Thoracic aorta (tissue), 2 donors: ENCODE measurements at regions not wholly inside any gene's neighbourhood (a gene's known extent, or its start where the extent isn't known, plus 50 kb on each side); places are given as distances from the start of the nearest gene placed in this dataset.
"Not testable (repeated sequence)": the region's sequence is repeated elsewhere in the genome, so short reads cannot be mapped to it uniquely, and the experiment has no call there.

ENCODE experiments used
- ATAC-seq: fragments of 150-250 bp; one replicate; pipeline ENCODE4 v1.8.0; 2017; ENCODE audit warnings: low read depth; ENCODE audit not compliant: insufficient number of reproducible peaks, low FRiP score
- DNase-seq: peaks from one replicate; pipeline ENCODE4 v3.0.0-alpha.2; 2020; ENCODE audit warnings: low spot score
- H3K27ac ChIP-seq, 2 donors: fragments of 200-600 bp; sonication (generic); 1 replicate in 1 of 2; 2 replicates in 1 of 2; pipeline ENCODE4 v1.5.1; 2016; ENCODE audit warnings: mild to moderate bottlenecking in 2 of 2, moderate library complexity in 2 of 2
- H3K27me3 ChIP-seq: fragments of 200-600 bp; sonication (generic); replicated peaks from 2 replicates; pipeline ENCODE4 v1.6.0; 2016; ENCODE audit warnings: mild to moderate bottlenecking; ENCODE audit not compliant: insufficient read depth
- H3K36me3 ChIP-seq: fragments of 200-600 bp; sonication (generic); one replicate; pipeline ENCODE4 v1.5.1; 2016
- H3K4me1 ChIP-seq, 2 donors: fragments of 200-600 bp; sonication (generic); 1 replicate in 1 of 2; 2 replicates in 1 of 2; pipeline versions ENCODE4 v1.5.1 to v1.6.0; 2016; ENCODE audit warnings: low read depth in 2 of 2, mild to moderate bottlenecking in 1 of 2; ENCODE audit not compliant: control insufficient read depth in 1 of 2
- H3K4me3 ChIP-seq: fragments of 200-600 bp; sonication (generic); 2 replicates; pipeline ENCODE4 v1.5.1; 2016; ENCODE audit warnings: mild to moderate bottlenecking
- H3K9me3 ChIP-seq: fragments of 200-600 bp; sonication (generic); 2 replicates; pipeline ENCODE4 v1.5.1; 2016

DNA sequence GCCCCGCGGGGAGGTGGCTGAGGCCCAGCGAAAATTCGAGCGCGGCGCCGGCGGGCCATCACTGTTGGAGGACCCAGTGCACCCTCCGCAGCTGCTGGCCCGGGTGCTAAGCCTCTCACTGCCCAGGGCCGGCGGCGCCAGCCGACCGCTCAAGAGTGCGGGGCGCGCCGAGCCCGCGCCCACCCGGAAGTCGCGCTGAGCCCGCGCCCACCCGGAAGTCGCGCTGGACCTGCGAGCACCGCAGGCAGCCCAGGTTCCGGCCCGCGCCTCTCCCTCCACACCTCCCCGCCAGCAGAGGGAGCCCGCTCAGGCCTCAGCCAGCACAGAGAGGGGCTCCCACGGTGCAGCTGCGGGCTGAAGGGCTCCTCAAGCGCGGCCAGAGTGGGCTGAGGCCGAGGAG lies 165.5 kb upstream of the BDP1 start:
- not testable (repeated sequence) for H3K9me3 ChIP-seq, DNase-seq, H3K27me3 ChIP-seq, H3K36me3 ChIP-seq, H3K4me1 ChIP-seq, ATAC-seq, H3K27ac ChIP-seq
- peak overlapping the region; percentile 53 for H3K4me3 ChIP-seq

DNA sequence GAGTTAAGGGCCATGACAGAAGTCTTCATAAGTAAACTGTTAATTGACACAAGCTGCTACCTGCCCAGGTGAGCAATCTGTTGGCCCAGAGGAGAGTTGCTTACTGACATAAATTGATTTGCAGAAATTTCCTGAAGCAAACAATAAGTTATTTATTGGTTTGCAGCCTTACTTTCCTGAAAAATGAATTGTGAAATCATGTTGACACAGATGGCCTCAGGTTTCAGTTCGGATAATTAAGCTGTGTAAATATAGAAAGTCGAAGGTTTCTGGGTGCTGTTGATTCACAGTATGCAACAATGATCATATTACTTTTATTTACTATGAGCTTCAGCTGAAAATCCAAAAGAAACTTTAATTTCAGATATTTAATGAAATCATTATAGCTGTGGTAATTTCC lies 164.5 kb upstream of the BDP1 start:
- H3K36me3 ChIP-seq, H3K27me3 ChIP-seq, H3K4me3 ChIP-seq, ATAC-seq, H3K4me1 ChIP-seq, DNase-seq, H3K27ac ChIP-seq, H3K9me3 ChIP-seq: not testable (repeated sequence)
